ENCODE measurements at regions not wholly inside any gene's neighbourhood (a gene's known extent, or its start where the extent isn't known, plus 50 kb on each side); places are given as distances from the start of the nearest gene placed in this dataset.

DNA sequence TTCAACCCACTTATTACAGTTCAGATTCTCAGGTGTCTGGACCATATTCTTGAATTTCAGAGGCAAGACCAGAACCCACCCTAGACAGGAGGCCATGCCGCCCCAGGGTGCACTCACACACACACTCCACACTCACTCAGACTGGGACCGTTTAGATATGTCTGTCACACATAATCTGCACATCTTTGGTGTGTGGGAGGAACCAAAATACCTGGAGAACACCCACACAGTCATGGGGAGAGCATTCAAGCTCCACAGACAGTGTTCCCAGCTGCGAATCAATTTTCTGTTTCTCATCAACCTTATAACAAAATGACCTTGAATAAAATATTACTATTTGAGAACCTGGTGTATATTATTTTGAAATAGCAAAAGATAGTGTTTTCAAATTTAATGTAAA lies 2353.0 kb downstream of the PCDH9 start:
- Histone ChIP-seq H3K27me3 (replicated peaks in 1 of 2; ENCODE audit: control insufficient read depth in 2 of 2, insufficient read depth in 2 of 2, low read length in 1 of 2) (no peaks in the 10 kb centered on the region), H3K4me2 (ENCODE audit: control insufficient read depth, insufficient read depth) (no peak overlapping the region), H3K36me3 (ENCODE audit: control insufficient read depth in 2 of 2, insufficient read depth in 2 of 2, low read length in 1 of 2) (no peaks in the 10 kb centered on the region), H3K4me1 (ENCODE audit: control insufficient read depth, insufficient read depth, low read length) (no peaks in the 10 kb centered on the region), H4K20me1 (ENCODE audit: control insufficient read depth, insufficient read depth) (no peaks in the 10 kb centered on the region), H3K4me3 (no peak overlapping the region), H3K9me3 (replicated peaks; ENCODE audit: control insufficient read depth, insufficient read depth, low read length) (no peaks in the 10 kb centered on the region), H3K79me2 (ENCODE audit: control insufficient read depth, insufficient read depth, low read length) (no peaks in the 10 kb centered on the region), H2AFZ (ENCODE audit: control insufficient read depth, low read depth, low read length) (no peak overlapping the region), H3K27ac (ENCODE audit: control insufficient read depth, insufficient read depth) (no peak overlapping the region), H3K9ac (ENCODE audit: control insufficient read depth, insufficient read depth, low read length) (no peak overlapping the region)
- no TSS peak for BruUV-seq (replicated peaks)
- ChIA-PET POLR2A (no interaction called here), RAD21 (ENCODE audit: unreplicated experiment) (no interaction called here), CTCF (no interaction called here), SMC1A (ENCODE audit: uncharacterized antibody, unreplicated experiment) (no interaction called here)
- intact Hi-C loops (cut with micrococcal nuclease; ENCODE audit: unreplicated experiment) (no loop called here), in situ Hi-C loops (cut with MboI) (no loop called here)
- ATAC-seq (no peak; the same call in 2 of the 3 replicates), DNase-seq (ENCODE audit: low read depth, low spot score) (no peak), FAIRE-seq (no peak)
- WGBS (ENCODE audit: insufficient coverage, insufficient replicate concordance, low lambda C conversion rate, missing lambda C conversion rate), result 16% methylated on average over 3 of the region's 3 CpGs
- TF ChIP-seq, protein P1, sequence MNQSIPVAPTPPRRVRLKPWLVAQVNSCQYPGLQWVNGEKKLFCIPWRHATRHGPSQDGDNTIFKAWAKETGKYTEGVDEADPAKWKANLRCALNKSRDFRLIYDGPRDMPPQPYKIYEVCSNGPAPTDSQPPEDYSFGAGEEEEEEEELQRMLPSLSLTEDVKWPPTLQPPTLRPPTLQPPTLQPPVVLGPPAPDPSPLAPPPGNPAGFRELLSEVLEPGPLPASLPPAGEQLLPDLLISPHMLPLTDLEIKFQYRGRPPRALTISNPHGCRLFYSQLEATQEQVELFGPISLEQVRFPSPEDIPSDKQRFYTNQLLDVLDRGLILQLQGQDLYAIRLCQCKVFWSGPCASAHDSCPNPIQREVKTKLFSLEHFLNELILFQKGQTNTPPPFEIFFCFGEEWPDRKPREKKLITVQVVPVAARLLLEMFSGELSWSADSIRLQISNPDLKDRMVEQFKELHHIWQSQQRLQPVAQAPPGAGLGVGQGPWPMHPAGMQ (IDR thresholded peaks at IDR 0.05; ENCODE audit: borderline replicate concordance), result no peak
- TF ChIP-seq HDAC2 (IDR thresholded peaks at IDR 0.05) (no peak), ZNF217 (IDR thresholded peaks at IDR 0.05) (no peak), NKRF (conservative IDR thresholded peaks at IDR 0.05) (no peak), DPF2 (IDR thresholded peaks at IDR 0.05) (no peak), IRF3 (IDR thresholded peaks at IDR 0.05) (no peak), TCF12 (IDR thresholded peaks at IDR 0.05; ENCODE audit: low read depth, low read length) (no peak), CHD2 (IDR thresholded peaks at IDR 0.05; ENCODE audit: borderline replicate concordance, low read depth, low read length) (no peak), CREB1 (IDR thresholded peaks at IDR 0.05; ENCODE audit: low read depth) (no peak), ETV6 (conservative IDR thresholded peaks at IDR 0.05 in 1 of 2, IDR thresholded peaks at IDR 0.05 in 1 of 2; ENCODE audit: borderline replicate concordance in 1 of 2, low read depth in 1 of 2) (no peak)
- TF ChIP-seq, protein P2, sequence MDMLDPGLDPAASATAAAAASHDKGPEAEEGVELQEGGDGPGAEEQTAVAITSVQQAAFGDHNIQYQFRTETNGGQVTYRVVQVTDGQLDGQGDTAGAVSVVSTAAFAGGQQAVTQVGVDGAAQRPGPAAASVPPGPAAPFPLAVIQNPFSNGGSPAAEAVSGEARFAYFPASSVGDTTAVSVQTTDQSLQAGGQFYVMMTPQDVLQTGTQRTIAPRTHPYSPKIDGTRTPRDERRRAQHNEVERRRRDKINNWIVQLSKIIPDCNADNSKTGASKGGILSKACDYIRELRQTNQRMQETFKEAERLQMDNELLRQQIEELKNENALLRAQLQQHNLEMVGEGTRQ (IDR thresholded peaks at IDR 0.05; ENCODE audit: borderline replicate concordance, low read depth, low read length), result no peak
- TF ChIP-seq, protein P3, sequence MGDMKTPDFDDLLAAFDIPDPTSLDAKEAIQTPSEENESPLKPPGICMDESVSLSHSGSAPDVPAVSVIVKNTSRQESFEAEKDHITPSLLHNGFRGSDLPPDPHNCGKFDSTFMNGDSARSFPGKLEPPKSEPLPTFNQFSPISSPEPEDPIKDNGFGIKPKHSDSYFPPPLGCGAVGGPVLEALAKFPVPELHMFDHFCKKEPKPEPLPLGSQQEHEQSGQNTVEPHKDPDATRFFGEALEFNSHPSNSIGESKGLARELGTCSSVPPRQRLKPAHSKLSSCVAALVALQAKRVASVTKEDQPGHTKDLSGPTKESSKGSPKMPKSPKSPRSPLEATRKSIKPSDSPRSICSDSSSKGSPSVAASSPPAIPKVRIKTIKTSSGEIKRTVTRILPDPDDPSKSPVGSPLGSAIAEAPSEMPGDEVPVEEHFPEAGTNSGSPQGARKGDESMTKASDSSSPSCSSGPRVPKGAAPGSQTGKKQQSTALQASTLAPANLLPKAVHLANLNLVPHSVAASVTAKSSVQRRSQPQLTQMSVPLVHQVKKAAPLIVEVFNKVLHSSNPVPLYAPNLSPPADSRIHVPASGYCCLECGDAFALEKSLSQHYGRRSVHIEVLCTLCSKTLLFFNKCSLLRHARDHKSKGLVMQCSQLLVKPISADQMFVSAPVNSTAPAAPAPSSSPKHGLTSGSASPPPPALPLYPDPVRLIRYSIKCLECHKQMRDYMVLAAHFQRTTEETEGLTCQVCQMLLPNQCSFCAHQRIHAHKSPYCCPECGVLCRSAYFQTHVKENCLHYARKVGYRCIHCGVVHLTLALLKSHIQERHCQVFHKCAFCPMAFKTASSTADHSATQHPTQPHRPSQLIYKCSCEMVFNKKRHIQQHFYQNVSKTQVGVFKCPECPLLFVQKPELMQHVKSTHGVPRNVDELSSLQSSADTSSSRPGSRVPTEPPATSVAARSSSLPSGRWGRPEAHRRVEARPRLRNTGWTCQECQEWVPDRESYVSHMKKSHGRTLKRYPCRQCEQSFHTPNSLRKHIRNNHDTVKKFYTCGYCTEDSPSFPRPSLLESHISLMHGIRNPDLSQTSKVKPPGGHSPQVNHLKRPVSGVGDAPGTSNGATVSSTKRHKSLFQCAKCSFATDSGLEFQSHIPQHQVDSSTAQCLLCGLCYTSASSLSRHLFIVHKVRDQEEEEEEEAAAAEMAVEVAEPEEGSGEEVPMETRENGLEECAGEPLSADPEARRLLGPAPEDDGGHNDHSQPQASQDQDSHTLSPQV (IDR thresholded peaks at IDR 0.05), result no peak
- TF ChIP-seq, protein P4, sequence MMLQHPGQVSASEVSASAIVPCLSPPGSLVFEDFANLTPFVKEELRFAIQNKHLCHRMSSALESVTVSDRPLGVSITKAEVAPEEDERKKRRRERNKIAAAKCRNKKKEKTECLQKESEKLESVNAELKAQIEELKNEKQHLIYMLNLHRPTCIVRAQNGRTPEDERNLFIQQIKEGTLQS (IDR thresholded peaks at IDR 0.05; ENCODE audit: borderline replicate concordance, extremely low read depth, low read depth, low read length), result no peak
